ENCODE measurements at regions not wholly inside any gene's neighbourhood (a gene's known extent, or its start where the extent isn't known, plus 50 kb on each side); places are given as distances from the start of the nearest gene placed in this dataset.

DNA sequence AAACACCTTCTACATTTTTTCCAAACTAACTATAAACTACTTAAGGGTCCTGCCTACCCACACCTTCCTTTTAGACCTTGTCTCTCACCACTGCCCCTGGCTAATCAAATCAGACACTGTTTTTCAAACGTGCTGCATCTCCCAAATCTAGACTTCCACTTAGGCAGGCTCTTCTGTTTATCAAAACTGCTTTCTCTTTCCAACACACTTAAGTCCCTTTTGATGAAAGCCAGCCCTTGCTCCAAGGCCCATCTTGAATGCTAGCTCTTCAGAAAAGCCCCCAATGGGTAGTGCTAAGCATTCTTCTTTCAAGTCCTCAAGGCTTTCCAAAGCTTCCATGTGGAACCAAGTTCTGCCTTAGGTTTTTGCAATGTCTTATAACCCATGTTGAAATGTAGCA, 888.3 kb downstream of the TUSC7 start:
- Histone ChIP-seq H3K4me2 (no peak overlapping the region), H3K9me3 (no peaks in the 10 kb centered on the region), H3K9ac (no peak overlapping the region), H3K4me3 (ENCODE audit: low read depth in 2 of 2, low read length in 1 of 2) (no peak overlapping the region), H3K79me2 (ENCODE audit: insufficient read depth) (no peaks in the 10 kb centered on the region), H3K36me3 (replicated peaks in 1 of 2; ENCODE audit: control insufficient read depth in 1 of 2, insufficient read depth in 2 of 2, low read length in 1 of 2) (no peaks in the 10 kb centered on the region), H3K9me2 (no peaks in the 10 kb centered on the region), H4K20me1 (ENCODE audit: insufficient read depth) (no peaks in the 10 kb centered on the region), H3F3A (replicated peaks; ENCODE audit: insufficient read depth) (no peaks in the 10 kb centered on the region), H2AFZ (ENCODE audit: low read depth) (no peak overlapping the region), H3K27me3 (ENCODE audit: insufficient read depth) (no peaks in the 10 kb centered on the region), H3K4me1 (ENCODE audit: control insufficient read depth in 1 of 2, insufficient read depth in 2 of 2, low read depth in 1 of 2, low read length in 1 of 2) (peaks cover 0 to 18% of the 10 kb centered on the region in 2 experiments; a peak in 2 of 4 replicates), H3K27ac (ENCODE audit: low read depth in 2 of 2, low read length in 1 of 2) (no peak overlapping the region; a peak in 1 of 4 replicates)
- TF ChIP-seq JUND (IDR thresholded peaks at IDR 0.05), result no peak
- no peak for TF ChIP-seq NRF1 (IDR thresholded peaks at IDR 0.05; ENCODE audit: low read depth, low read length)
- no peak for TF ChIP-seq RAD21 (IDR thresholded peaks at IDR 0.05; ENCODE audit: low read length)
- TF ChIP-seq CHD2 (IDR thresholded peaks at IDR 0.05; ENCODE audit: low read length, partially characterized antibody), result no peak
- TF ChIP-seq FOSL2 (IDR thresholded peaks at IDR 0.05; ENCODE audit: borderline replicate concordance, low read depth), result no peak
- TF ChIP-seq, protein P1, sequence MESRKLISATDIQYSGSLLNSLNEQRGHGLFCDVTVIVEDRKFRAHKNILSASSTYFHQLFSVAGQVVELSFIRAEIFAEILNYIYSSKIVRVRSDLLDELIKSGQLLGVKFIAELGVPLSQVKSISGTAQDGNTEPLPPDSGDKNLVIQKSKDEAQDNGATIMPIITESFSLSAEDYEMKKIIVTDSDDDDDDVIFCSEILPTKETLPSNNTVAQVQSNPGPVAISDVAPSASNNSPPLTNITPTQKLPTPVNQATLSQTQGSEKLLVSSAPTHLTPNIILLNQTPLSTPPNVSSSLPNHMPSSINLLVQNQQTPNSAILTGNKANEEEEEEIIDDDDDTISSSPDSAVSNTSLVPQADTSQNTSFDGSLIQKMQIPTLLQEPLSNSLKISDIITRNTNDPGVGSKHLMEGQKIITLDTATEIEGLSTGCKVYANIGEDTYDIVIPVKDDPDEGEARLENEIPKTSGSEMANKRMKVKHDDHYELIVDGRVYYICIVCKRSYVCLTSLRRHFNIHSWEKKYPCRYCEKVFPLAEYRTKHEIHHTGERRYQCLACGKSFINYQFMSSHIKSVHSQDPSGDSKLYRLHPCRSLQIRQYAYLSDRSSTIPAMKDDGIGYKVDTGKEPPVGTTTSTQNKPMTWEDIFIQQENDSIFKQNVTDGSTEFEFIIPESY (IDR thresholded peaks at IDR 0.05; ENCODE audit: borderline replicate concordance, low read depth), result no peak
- TF ChIP-seq RFX5 (IDR thresholded peaks at IDR 0.05; ENCODE audit: low read length), result no peak
- TF ChIP-seq RXRA (IDR thresholded peaks at IDR 0.05; ENCODE audit: borderline replicate concordance, low read depth), result no peak
- TF ChIP-seq GATA2 (CRISPR knock-in tag; IDR thresholded peaks at IDR 0.05), result no peak
- TF ChIP-seq, protein P2, sequence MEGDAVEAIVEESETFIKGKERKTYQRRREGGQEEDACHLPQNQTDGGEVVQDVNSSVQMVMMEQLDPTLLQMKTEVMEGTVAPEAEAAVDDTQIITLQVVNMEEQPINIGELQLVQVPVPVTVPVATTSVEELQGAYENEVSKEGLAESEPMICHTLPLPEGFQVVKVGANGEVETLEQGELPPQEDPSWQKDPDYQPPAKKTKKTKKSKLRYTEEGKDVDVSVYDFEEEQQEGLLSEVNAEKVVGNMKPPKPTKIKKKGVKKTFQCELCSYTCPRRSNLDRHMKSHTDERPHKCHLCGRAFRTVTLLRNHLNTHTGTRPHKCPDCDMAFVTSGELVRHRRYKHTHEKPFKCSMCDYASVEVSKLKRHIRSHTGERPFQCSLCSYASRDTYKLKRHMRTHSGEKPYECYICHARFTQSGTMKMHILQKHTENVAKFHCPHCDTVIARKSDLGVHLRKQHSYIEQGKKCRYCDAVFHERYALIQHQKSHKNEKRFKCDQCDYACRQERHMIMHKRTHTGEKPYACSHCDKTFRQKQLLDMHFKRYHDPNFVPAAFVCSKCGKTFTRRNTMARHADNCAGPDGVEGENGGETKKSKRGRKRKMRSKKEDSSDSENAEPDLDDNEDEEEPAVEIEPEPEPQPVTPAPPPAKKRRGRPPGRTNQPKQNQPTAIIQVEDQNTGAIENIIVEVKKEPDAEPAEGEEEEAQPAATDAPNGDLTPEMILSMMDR (IDR thresholded peaks at IDR 0.05), result no peak
- TF ChIP-seq ELF1 (IDR thresholded peaks at IDR 0.05), result no peak
- TF ChIP-seq, protein P3, sequence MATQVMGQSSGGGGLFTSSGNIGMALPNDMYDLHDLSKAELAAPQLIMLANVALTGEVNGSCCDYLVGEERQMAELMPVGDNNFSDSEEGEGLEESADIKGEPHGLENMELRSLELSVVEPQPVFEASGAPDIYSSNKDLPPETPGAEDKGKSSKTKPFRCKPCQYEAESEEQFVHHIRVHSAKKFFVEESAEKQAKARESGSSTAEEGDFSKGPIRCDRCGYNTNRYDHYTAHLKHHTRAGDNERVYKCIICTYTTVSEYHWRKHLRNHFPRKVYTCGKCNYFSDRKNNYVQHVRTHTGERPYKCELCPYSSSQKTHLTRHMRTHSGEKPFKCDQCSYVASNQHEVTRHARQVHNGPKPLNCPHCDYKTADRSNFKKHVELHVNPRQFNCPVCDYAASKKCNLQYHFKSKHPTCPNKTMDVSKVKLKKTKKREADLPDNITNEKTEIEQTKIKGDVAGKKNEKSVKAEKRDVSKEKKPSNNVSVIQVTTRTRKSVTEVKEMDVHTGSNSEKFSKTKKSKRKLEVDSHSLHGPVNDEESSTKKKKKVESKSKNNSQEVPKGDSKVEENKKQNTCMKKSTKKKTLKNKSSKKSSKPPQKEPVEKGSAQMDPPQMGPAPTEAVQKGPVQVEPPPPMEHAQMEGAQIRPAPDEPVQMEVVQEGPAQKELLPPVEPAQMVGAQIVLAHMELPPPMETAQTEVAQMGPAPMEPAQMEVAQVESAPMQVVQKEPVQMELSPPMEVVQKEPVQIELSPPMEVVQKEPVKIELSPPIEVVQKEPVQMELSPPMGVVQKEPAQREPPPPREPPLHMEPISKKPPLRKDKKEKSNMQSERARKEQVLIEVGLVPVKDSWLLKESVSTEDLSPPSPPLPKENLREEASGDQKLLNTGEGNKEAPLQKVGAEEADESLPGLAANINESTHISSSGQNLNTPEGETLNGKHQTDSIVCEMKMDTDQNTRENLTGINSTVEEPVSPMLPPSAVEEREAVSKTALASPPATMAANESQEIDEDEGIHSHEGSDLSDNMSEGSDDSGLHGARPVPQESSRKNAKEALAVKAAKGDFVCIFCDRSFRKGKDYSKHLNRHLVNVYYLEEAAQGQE (IDR thresholded peaks at IDR 0.05; ENCODE audit: low read depth, low read length), result no peak
- TF ChIP-seq TCF12 (IDR thresholded peaks at IDR 0.05), result no peak
- DNase-seq, result no peak
- POLR2A ChIA-PET, result interaction anchor here (1.2 kb wide), 1 partner anchor 8 kb away, joined by 3 read pairs; no protein-coding TSS in a partner anchor
- WGBS (ENCODE audit: low lambda C conversion rate), result 4% methylated on average over 1 of the region's 1 CpG
- CTCF ChIA-PET, result interaction anchor here (1.6 to 1.7 kb wide), 2 partner anchors 12 to 399 kb away, joined by 4 read pairs; no protein-coding TSS in a partner anchor
